Ammon's horn (tissue), 1 donor: ENCODE measurements at regions not wholly inside any gene's neighbourhood (a gene's known extent, or its start where the extent isn't known, plus 50 kb on each side); places are given as distances from the start of the nearest gene placed in this dataset.
"Not testable (repeated sequence)": the region's sequence is repeated elsewhere in the genome, so short reads cannot be mapped to it uniquely, and the experiment has no call there.

Source experiments
- DNase-seq: peaks from one replicate; pipeline ENCODE4 v3.0.0-alpha.2; 2016; ENCODE audit warnings: low spot score

GRCh38 chr2:66317268-66317890 is 117.5 kb upstream of the MEIS1 start:
- no peak for DNase-seq

- no peak for DNase-seq
Observed at GRCh38 chr2:66306483-66306882, 128.4 kb upstream of the MEIS1 start.

- peak; percentile 80 for DNase-seq
Observed at GRCh38 chr2:66305718-66306117, 129.2 kb upstream of the MEIS1 start.

- DNase-seq = no peak
Observed at GRCh38 chr2:66303471-66303870, 131.5 kb upstream of the MEIS1 start.

GRCh38 chr2:66301767-66302140 is 133.2 kb upstream of the MEIS1 start:
- DNase-seq = no peak

GRCh38 chr2:66301022-66301766 is 133.7 kb upstream of the MEIS1 start:
- DNase-seq = no peak

- DNase-seq = no peak
Observed at GRCh38 chr2:66283787-66284186, 151.1 kb upstream of the MEIS1 start.

- DNase-seq = no peak
Observed at GRCh38 chr2:66281980-66282379, 152.9 kb upstream of the MEIS1 start.

- no peak for DNase-seq
Observed at GRCh38 chr2:66279024-66279423, 155.9 kb upstream of the MEIS1 start.

GRCh38 chr2:66275984-66276383 is 158.9 kb upstream of the MEIS1 start:
- no peak for DNase-seq

- no peak for DNase-seq
Observed at GRCh38 chr2:66273933-66274490, 160.9 kb upstream of the MEIS1 start.

GRCh38 chr2:66272751-66273150 is 162.2 kb upstream of the MEIS1 start:
- DNase-seq = no peak

GRCh38 chr2:66271777-66272176 is 163.1 kb upstream of the MEIS1 start:
- DNase-seq = no peak

- no peak for DNase-seq
Observed at GRCh38 chr2:66270247-66270646, 164.7 kb upstream of the MEIS1 start.

GRCh38 chr2:66269166-66269565 is 165.8 kb upstream of the MEIS1 start:
- no peak for DNase-seq

GRCh38 chr2:66268756-66269155 is 166.2 kb upstream of the MEIS1 start:
- no peak for DNase-seq

GRCh38 chr2:66264354-66264753 is 170.6 kb upstream of the MEIS1 start:
- DNase-seq = no peak

GRCh38 chr2:66255867-66256266 is 179.1 kb upstream of the MEIS1 start:
- DNase-seq = no peak

- DNase-seq = no peak
Observed at GRCh38 chr2:66255136-66255535, 179.8 kb upstream of the MEIS1 start.

- DNase-seq = no peak
Observed at GRCh38 chr2:66253066-66253465, 181.9 kb upstream of the MEIS1 start.

GRCh38 chr2:66252109-66252508 is 182.8 kb upstream of the MEIS1 start:
- no peak for DNase-seq

- DNase-seq = no peak
Observed at GRCh38 chr2:66251573-66251972, 183.4 kb upstream of the MEIS1 start.

- DNase-seq = not testable (repeated sequence)
Observed at GRCh38 chr2:66249089-66249488, 185.8 kb upstream of the MEIS1 start.

GRCh38 chr2:66243809-66244208 is 191.1 kb upstream of the MEIS1 start:
- not testable (repeated sequence) for DNase-seq
